GM12878 (cell line): ENCODE measurements at regions not wholly inside any gene's neighbourhood (a gene's known extent, or its start where the extent isn't known, plus 50 kb on each side); places are given as distances from the start of the nearest gene placed in this dataset.

Source experiments
- ATAC-seq: fragments of 200-7000 bp; cut with Tn5 transposase; 3 replicates; pipeline ENCODE4 v1.9.1; 2020; ENCODE audit warnings: mild to moderate bottlenecking, moderate library complexity
- BruUV-seq: library from RNA; stranded (reverse); fragments of 400-500 nt; replicated peaks from 2 replicates; lab custom pipeline; 2021; lab: Mats Ljungman, UMichigan
- CTCF ChIA-PET: fragments of 300-600 bp; sonication (Branson Sonifier 250); formaldehyde crosslinking; extraction: SDS; loops from one replicate; lab custom pipeline; 2021; ENCODE audit warnings: inconsistent platforms; lab: Yijun Ruan, JAX
- POLR2A ChIA-PET: fragments of 350-600 bp; formaldehyde crosslinking; extraction: SDS; loops from one replicate; lab custom pipeline; 2021; ENCODE audit warnings: inconsistent platforms; lab: Charles Lee
- RAD21 ChIA-PET: fragments of 300-600 bp; sonication (Branson Sonifier 250); formaldehyde crosslinking; loops from one replicate; lab custom pipeline; 2023; ENCODE audit warnings: antibody characterized with exemption; ENCODE audit not compliant: unreplicated experiment; lab: Charles Lee
- SMC1A ChIA-PET: fragments of 300-600 bp; sonication (Branson Sonifier 250); formaldehyde crosslinking; loops from one replicate; lab custom pipeline; 2023; ENCODE audit not compliant: unreplicated experiment, uncharacterized antibody; lab: Charles Lee
- DNase-seq: peaks from one replicate; pipeline ENCODE4 v3.0.0-alpha.2; 2011; ENCODE audit warnings: low read depth, low spot score
- FAIRE-seq: peaks from 3 replicates; lab custom pipeline; 2011; peaks lifted over from hg19 to GRCh38; lab: Jason Lieb, UNC
- H2AFZ ChIP-seq: 2 replicates; pipeline ENCODE4 v1.6.0; 2011; ENCODE audit warnings: low read depth, low read length, control low read depth; ENCODE audit not compliant: control insufficient read depth
- H3K27ac ChIP-seq: 2 replicates; pipeline ENCODE4 v1.5.1; 2011; ENCODE audit warnings: control low read depth; ENCODE audit not compliant: control insufficient read depth, insufficient read depth
- H3K27me3 ChIP-seq, 2 experiments: replicated peaks in 1 of 2; 2 replicates each; pipeline versions ENCODE4 v1.6.0 to v1.6.1; 2011; ENCODE audit warnings: low read length in 1 of 2; ENCODE audit not compliant: control insufficient read depth in 2 of 2, insufficient read depth in 2 of 2
- H3K36me3 ChIP-seq, 2 experiments: 2 replicates each; pipeline ENCODE4 v1.5.1; 2011; ENCODE audit warnings: low read length in 1 of 2; ENCODE audit not compliant: control insufficient read depth in 2 of 2, insufficient read depth in 2 of 2
- H3K4me1 ChIP-seq: 2 replicates; pipeline ENCODE4 v1.6.1; 2011; ENCODE audit warnings: mild to moderate bottlenecking, low read length, moderate library complexity, mixed read lengths; ENCODE audit not compliant: control insufficient read depth, insufficient read depth
- H3K4me2 ChIP-seq: 2 replicates; pipeline ENCODE4 v1.6.0; 2011; ENCODE audit warnings: control low read depth; ENCODE audit not compliant: control insufficient read depth, insufficient read depth
- H3K4me3 ChIP-seq: fragments of 200-600 bp; sonication (generic); 2 replicates; pipeline ENCODE4 v1.5.1; 2016
- H3K79me2 ChIP-seq: 2 replicates; pipeline ENCODE4 v1.6.0; 2011; ENCODE audit warnings: low read length; ENCODE audit not compliant: control insufficient read depth, insufficient read depth
- H3K9ac ChIP-seq: 2 replicates; pipeline ENCODE4 v1.8.0; 2011; ENCODE audit warnings: low read length, control low read depth, mixed read lengths; ENCODE audit not compliant: control insufficient read depth, insufficient read depth
- H3K9me3 ChIP-seq: replicated peaks from 3 replicates; pipeline ENCODE4 v1.5.1; 2011; ENCODE audit warnings: mild to moderate bottlenecking, low read length; ENCODE audit not compliant: control insufficient read depth, insufficient read depth
- H4K20me1 ChIP-seq: 2 replicates; pipeline ENCODE4 v1.6.0; 2011; ENCODE audit not compliant: control insufficient read depth, insufficient read depth
- BCL11A ChIP-seq: IDR thresholded peaks from 2 replicates; pipeline ENCODE4 v1.6.1; 2011; ENCODE audit warnings: low read depth, low read length
- CHD4 ChIP-seq: fragments of 200-600 bp; sonication (generic); IDR thresholded peaks from 2 replicates; pipeline ENCODE4 v1.6.1; 2016; ENCODE audit warnings: mild to moderate bottlenecking
- CREM ChIP-seq: IDR thresholded peaks from 2 replicates; pipeline ENCODE4 v1.6.1; 2014; ENCODE audit warnings: antibody characterized with exemption, low read depth
- E4F1 ChIP-seq: fragments of 450-650 bp; IDR thresholded peaks from 2 replicates; pipeline ENCODE4 v1.6.1; 2018; ENCODE audit warnings: borderline replicate concordance, mild to moderate bottlenecking; ENCODE audit not compliant: partially characterized antibody
- HDAC2 ChIP-seq: fragments of 200-600 bp; sonication (generic); IDR thresholded peaks from 2 replicates; pipeline ENCODE4 v1.6.1; 2017
- HDAC6 ChIP-seq: fragments of 200-600 bp; sonication (generic); IDR thresholded peaks from one replicate; pipeline ENCODE4 v1.8.0; 2017; ENCODE audit warnings: antibody characterized with exemption; ENCODE audit not compliant: unreplicated experiment
- NFXL1 ChIP-seq: fragments of 450-650 bp; IDR thresholded peaks from 2 replicates; pipeline ENCODE4 v1.6.1; 2017; ENCODE audit warnings: antibody characterized with exemption, mild to moderate bottlenecking, borderline replicate concordance
- NR2C1 ChIP-seq: fragments of 450-650 bp; IDR thresholded peaks from 2 replicates; pipeline ENCODE4 v1.6.1; 2017; ENCODE audit warnings: antibody characterized with exemption, mild to moderate bottlenecking, moderate library complexity
- NR2F1 ChIP-seq: fragments of 450-650 bp; conservative IDR thresholded peaks from 2 replicates; pipeline ENCODE4 v1.6.1; 2017; ENCODE audit warnings: mild to moderate bottlenecking
- ZBTB11 ChIP-seq: fragments of 450-650 bp; formaldehyde crosslinking; IDR thresholded peaks from 2 replicates; pipeline ENCODE4 v1.5.0; 2022; ENCODE audit warnings: mild to moderate bottlenecking, missing genetic modification characterization
- ZNF217 ChIP-seq: fragments of 450-650 bp; IDR thresholded peaks from 2 replicates; pipeline ENCODE4 v1.6.1; 2017; ENCODE audit warnings: antibody characterized with exemption, mild to moderate bottlenecking
- WGBS: methylation state at CpG from one replicate; pipeline ENCODE4 v1.1.6; 2016; ENCODE audit warnings: low lambda C conversion rate; ENCODE audit not compliant: insufficient replicate concordance, insufficient coverage; ENCODE audit errors: missing lambda C conversion rate; 5-methylcytosine and 5-hydroxymethylcytosine counted together
- in situ Hi-C: fragments of 300-500 bp; cut with MboI; formaldehyde crosslinking; loops from 9 replicates; pipeline ENCODE4 v1.14.3; 2018; ENCODE audit warnings: mixed read lengths
- intact Hi-C: fragments of 100-400 bp; cut with micrococcal nuclease; formaldehyde crosslinking; loops from one replicate; pipeline ENCODE4 v1.14.2; 2022; ENCODE audit not compliant: unreplicated experiment

GRCh38 chr14:101010293-101010692, 106.8 kb upstream of the RTL1 start:
- no peak for FAIRE-seq
- Histone ChIP-seq H2AFZ (no peak overlapping the region), H3K27me3 (no peaks in the 10 kb centered on the region; a peak in 1 of 4 replicates), H3K4me3 (no peak overlapping the region), H3K36me3 (no peaks in the 10 kb centered on the region), H3K4me1 (0 out of 2 replicates have a peak, but pooled peaks cover 3% of the 10 kb centered on the region)
- ChIA-PET POLR2A (no interaction called here), RAD21 (no interaction called here), CTCF (no interaction called here)
- 17% methylated on average over 6 of the region's 6 CpGs for whole genome bisulfite sequencing
- in situ Hi-C loops, result no loop called here
- TF ChIP-seq NR2C1 (no peak), CHD4 (no peak), NR2F1 (no peak), HDAC2 (no peak), BCL11A (no peak)
- TF ChIP-seq, all 136 proteins: peak for 0
- ATAC-seq, result no peak
- H3K4me2 ChIP-seq, result no peak overlapping the region
- SMC1A ChIA-PET, result no interaction called here
- BruUV-seq, result no TSS peak
- H4K20me1 ChIP-seq, result no peaks in the 10 kb centered on the region
- DNase-seq, result no peak
- intact Hi-C loops, result no loop called here
- no peaks in the 10 kb centered on the region; the same call in 2 of the 3 replicates for H3K9me3 ChIP-seq
- H3K9ac ChIP-seq, result no peak overlapping the region
- no peaks in the 10 kb centered on the region for H3K79me2 ChIP-seq
- no peak overlapping the region for H3K27ac ChIP-seq

GRCh38 chr14:101010835-101011234, 107.3 kb upstream of the RTL1 start:
- no peaks in the 10 kb centered on the region; a peak in 1 of 4 replicates for H3K27me3 ChIP-seq
- H3K4me1 ChIP-seq, result no peaks in the 10 kb centered on the region
- ChIA-PET POLR2A (no interaction called here), CTCF (no interaction called here)
- H3K79me2 ChIP-seq, result no peaks in the 10 kb centered on the region
- no peak overlapping the region for H3K27ac ChIP-seq
- DNase-seq (no peak), ATAC-seq (no peak)
- H4K20me1 ChIP-seq, result no peaks in the 10 kb centered on the region
- BruUV-seq, result no TSS peak
- in situ Hi-C loops, result no loop called here
- no peak overlapping the region for H2AFZ ChIP-seq
- intact Hi-C loops, result no loop called here
- no peaks in the 10 kb centered on the region for H3K36me3 ChIP-seq
- H3K9me3 ChIP-seq, result no peaks in the 10 kb centered on the region; the same call in 2 of the 3 replicates
- 17% methylated on average over 2 of the region's 2 CpGs for WGBS
- H3K4me3 ChIP-seq, result no peak overlapping the region
- H3K4me2 ChIP-seq, result no peak overlapping the region
- no peak for TF ChIP-seq ZNF217
- no peak for TF ChIP-seq NFXL1
- TF ChIP-seq CREM, result no peak
- no peak for TF ChIP-seq ZBTB11 (CRISPR knock-in tag)
- TF ChIP-seq E4F1, result no peak
- no peak for TF ChIP-seq HDAC6
- TF ChIP-seq, all 136 proteins: peak for 0
- RAD21 ChIA-PET, result no interaction called here
- SMC1A ChIA-PET, result no interaction called here
- H3K9ac ChIP-seq, result no peak overlapping the region
- no peak for FAIRE-seq
